Breast epithelium (tissue), 4 donors: ENCODE measurements at regions not wholly inside any gene's neighbourhood (a gene's known extent, or its start where the extent isn't known, plus 50 kb on each side); places are given as distances from the start of the nearest gene placed in this dataset.

Experiments
- DNase-seq, 2 donors: peaks; one replicate each; pipeline ENCODE4 v3.0.0-alpha.2; 2019; ENCODE audit warnings: low spot score in 2 of 2
- H3K27ac ChIP-seq, 2 donors: fragments of 200-600 bp; sonication (generic) in 1 of 2; one replicate each; pipeline ENCODE4 v1.5.1; 2016 to 2019; ENCODE audit warnings: mild to moderate bottlenecking in 1 of 2
- H3K27me3 ChIP-seq, 2 donors: fragments of 200-600 bp; sonication (generic) in 1 of 2; one replicate each; pipeline versions ENCODE4 v1.5.1 to v1.6.0; 2017 to 2019; ENCODE audit warnings: control low read depth in 1 of 2, mild to moderate bottlenecking in 1 of 2
- H3K36me3 ChIP-seq: fragments of 200-600 bp; one replicate; pipeline ENCODE4 v1.5.1; 2019
- H3K4me1 ChIP-seq, 2 donors: fragments of 200-600 bp; sonication (generic); one replicate each; pipeline ENCODE4 v1.5.1; 2016 to 2019; ENCODE audit warnings: control low read depth in 1 of 2
- H3K4me3 ChIP-seq, 3 donors: fragments of 200-600 bp; sonication (generic); 1 replicate in 2 of 3; 2 replicates in 1 of 3; pipeline ENCODE4 v1.5.1; 2016 to 2019; ENCODE audit warnings: mild to moderate bottlenecking in 3 of 3, moderate library complexity in 2 of 3
- H3K9me3 ChIP-seq, 2 donors: fragments of 200-600 bp; sonication (generic) in 1 of 2; one replicate each; pipeline ENCODE4 v1.5.1; 2016 to 2019; ENCODE audit warnings: control low read depth in 1 of 2
- POLR2A ChIP-seq: fragments of 450-650 bp; IDR thresholded peaks from one replicate; pipeline ENCODE4 v1.6.1; 2016; ENCODE audit warnings: antibody characterized with exemption, mild to moderate bottlenecking, moderate library complexity
- POLR2AphosphoS5 ChIP-seq, 3 donors: sonication (generic); formaldehyde crosslinking; IDR thresholded peaks; one replicate each; pipeline ENCODE4 v1.6.1; 2017; ENCODE audit warnings: antibody characterized with exemption in 3 of 3
- intact Hi-C: fragments of 100-400 bp; cut with DNase I; formaldehyde crosslinking; loops from one replicate; pipeline ENCODE4 v1.15.1; 2023; ENCODE audit warnings: low total_unique reads
- TF ChIP-seq, protein P1 (sequence below), 3 donors: fragments of 450-650 bp; IDR thresholded peaks; one replicate each; pipeline ENCODE4 v1.5.1; 2016 to 2017; ENCODE audit warnings: antibody characterized with exemption in 3 of 3, mild to moderate bottlenecking in 3 of 3, moderate library complexity in 3 of 3

DNA sequence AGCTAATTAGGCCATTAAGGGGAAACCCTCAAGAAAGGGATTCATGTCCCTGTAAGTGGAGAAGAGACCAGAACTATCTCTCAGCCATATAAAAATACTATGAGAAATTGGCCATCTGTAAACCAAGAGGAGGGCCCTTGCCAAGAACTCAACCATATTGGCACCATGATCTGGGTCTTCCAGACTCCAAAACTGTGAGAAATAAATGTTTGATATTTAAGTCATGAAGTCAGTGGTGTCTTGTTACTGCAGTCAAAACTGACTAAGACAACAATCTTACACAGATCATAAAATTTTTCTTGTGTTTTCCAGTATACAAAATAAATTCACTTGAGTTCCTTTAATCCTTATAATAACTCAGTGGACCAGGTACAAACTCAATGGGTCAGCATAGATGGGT lies 589.8 kb upstream of the CDH2 start:
- Histone ChIP-seq H3K36me3 (no peaks in the 10 kb centered on the region), H3K4me3 (no peak overlapping the region), H3K27me3 (no peaks in the 10 kb centered on the region), H3K9me3 (no peaks in the 10 kb centered on the region), H3K27ac (no peak overlapping the region), H3K4me1 (no peaks in the 10 kb centered on the region)
- DNase-seq: no peak
- TF ChIP-seq, protein P1, sequence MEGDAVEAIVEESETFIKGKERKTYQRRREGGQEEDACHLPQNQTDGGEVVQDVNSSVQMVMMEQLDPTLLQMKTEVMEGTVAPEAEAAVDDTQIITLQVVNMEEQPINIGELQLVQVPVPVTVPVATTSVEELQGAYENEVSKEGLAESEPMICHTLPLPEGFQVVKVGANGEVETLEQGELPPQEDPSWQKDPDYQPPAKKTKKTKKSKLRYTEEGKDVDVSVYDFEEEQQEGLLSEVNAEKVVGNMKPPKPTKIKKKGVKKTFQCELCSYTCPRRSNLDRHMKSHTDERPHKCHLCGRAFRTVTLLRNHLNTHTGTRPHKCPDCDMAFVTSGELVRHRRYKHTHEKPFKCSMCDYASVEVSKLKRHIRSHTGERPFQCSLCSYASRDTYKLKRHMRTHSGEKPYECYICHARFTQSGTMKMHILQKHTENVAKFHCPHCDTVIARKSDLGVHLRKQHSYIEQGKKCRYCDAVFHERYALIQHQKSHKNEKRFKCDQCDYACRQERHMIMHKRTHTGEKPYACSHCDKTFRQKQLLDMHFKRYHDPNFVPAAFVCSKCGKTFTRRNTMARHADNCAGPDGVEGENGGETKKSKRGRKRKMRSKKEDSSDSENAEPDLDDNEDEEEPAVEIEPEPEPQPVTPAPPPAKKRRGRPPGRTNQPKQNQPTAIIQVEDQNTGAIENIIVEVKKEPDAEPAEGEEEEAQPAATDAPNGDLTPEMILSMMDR (IDR thresholded peaks at IDR 0.05): no peak
- TF ChIP-seq POLR2A (no peak), POLR2AphosphoS5 (IDR thresholded peaks at IDR 0.05) (no peak)
- intact Hi-C loops: no loop called here

DNA sequence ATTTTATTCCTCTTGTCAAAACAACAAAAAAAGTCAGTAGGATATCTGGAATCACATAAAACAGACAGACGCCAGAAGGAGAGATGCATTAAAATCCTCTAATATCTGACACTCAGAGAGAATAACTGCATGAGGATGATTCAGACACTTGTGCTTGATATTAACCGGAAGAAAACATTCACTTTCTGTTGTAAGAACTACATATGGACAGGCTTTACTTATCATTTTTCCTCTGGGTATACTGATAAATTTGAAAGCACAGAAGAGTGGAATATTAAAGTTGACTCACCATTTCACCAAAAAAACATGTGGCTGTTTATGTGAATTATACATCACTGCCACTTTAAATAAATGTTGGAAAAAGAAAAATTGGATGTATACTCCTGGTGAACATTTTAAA lies 589.1 kb upstream of the CDH2 start:
- Histone ChIP-seq H3K4me1 (no peaks in the 10 kb centered on the region), H3K27me3 (no peaks in the 10 kb centered on the region), H3K4me3 (no peak overlapping the region), H3K36me3 (no peaks in the 10 kb centered on the region), H3K27ac (no peak overlapping the region), H3K9me3 (no peaks in the 10 kb centered on the region)
- no peak for DNase-seq
- intact Hi-C loops: no loop called here
- no peak for TF ChIP-seq POLR2AphosphoS5 (IDR thresholded peaks at IDR 0.05)
- TF ChIP-seq, protein P1 (IDR thresholded peaks at IDR 0.05): no peak
- no peak for TF ChIP-seq POLR2A

DNA sequence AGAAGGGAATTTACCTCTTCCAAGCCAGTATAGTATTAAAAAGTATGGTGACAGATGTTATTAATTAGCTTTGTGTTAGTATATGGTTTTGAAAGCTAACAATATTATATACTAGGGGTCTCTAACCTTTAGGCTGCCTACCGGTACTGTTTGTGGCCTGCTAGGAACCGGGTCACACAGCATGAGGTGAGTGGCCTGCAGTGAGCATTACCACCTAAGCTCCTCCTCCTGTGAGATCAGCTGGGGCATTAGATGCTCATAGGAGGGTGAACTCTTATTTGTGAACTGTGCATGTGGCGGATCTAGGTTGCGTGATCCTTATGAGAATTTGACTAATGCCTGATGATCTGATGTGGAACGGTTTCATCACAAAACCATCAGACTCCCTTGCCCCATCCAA lies 583.4 kb upstream of the CDH2 start:
- no peaks in the 10 kb centered on the region for H3K4me1 ChIP-seq

DNA sequence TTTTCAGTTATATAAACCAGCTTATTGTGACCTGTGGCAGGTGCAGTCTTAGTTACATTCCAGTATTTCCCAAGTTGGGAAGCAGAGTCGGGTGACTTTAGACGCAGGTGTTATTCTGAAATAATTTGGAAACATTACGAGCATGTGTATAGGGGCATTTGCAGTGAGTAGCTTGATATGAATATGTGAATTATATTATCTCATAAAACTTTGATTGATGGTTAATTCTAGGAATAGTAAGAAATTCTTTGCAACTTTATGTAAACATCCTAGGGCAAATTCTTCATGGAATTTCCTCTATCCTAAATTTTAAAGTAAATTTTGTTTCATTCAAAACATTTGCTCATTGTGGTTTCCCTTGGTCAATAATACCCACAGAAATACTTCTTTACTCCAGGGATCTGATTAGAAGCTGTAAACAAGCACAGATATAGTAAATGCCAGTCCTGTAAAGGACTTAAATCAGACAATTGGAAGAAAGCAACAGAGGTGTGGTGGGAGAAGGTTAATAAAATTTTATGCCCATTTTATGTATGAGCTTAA lies 580.6 kb upstream of the CDH2 start:
- H3K36me3 ChIP-seq: no peaks in the 10 kb centered on the region
- no peak overlapping the region for H3K4me3 ChIP-seq
- no peaks in the 10 kb centered on the region for H3K27me3 ChIP-seq
- H3K4me1 ChIP-seq: no peaks in the 10 kb centered on the region
- no peak for DNase-seq
- H3K27ac ChIP-seq: no peak overlapping the region
- H3K9me3 ChIP-seq: no peaks in the 10 kb centered on the region
- no peak for TF ChIP-seq POLR2AphosphoS5 (IDR thresholded peaks at IDR 0.05)
- TF ChIP-seq, protein P1 (IDR thresholded peaks at IDR 0.05): no peak
- no peak for TF ChIP-seq POLR2A
- intact Hi-C loops: no loop called here

More for the DNA sequence above, 583.4 kb upstream of the CDH2 start:
- Histone ChIP-seq H3K27ac (no peak overlapping the region), H3K4me3 (no peak overlapping the region), H3K9me3 (no peaks in the 10 kb centered on the region), H3K27me3 (no peaks in the 10 kb centered on the region), H3K36me3 (no peaks in the 10 kb centered on the region)
- TF ChIP-seq POLR2A (no peak), POLR2AphosphoS5 (IDR thresholded peaks at IDR 0.05) (no peak)
- TF ChIP-seq, protein P1 (IDR thresholded peaks at IDR 0.05): no peak
- intact Hi-C loops: no loop called here
- no peak for DNase-seq

DNA sequence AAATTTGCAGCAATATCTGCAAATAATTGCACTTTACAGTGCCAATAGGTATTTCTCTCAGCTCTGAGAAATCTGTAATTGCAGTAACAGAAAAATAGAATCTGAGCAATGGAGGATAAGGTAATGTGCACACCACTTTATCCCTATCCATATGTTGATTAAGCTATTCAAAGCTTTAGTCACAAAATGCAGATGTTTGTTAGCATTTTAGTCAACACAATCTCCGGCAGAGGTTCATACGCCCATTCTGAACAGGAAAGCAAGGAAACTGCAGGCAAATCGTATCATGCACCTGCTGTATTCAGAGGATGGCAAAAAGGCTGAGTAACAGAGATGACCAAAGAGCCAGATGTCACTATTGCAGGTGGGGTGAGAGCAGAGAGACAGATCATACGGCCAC lies 566.2 kb upstream of the CDH2 start:
- Histone ChIP-seq H3K27me3 (no peaks in the 10 kb centered on the region), H3K36me3 (no peaks in the 10 kb centered on the region), H3K9me3 (no peaks in the 10 kb centered on the region), H3K27ac (no peak overlapping the region), H3K4me1 (no peaks in the 10 kb centered on the region), H3K4me3 (no peak overlapping the region)
- intact Hi-C loops: no loop called here
- TF ChIP-seq, protein P1 (IDR thresholded peaks at IDR 0.05): no peak
- TF ChIP-seq POLR2A (no peak), POLR2AphosphoS5 (IDR thresholded peaks at IDR 0.05) (no peak)
- no peak for DNase-seq
